ENCODE measurements at regions not wholly inside any gene's neighbourhood (a gene's known extent, or its start where the extent isn't known, plus 50 kb on each side); places are given as distances from the start of the nearest gene placed in this dataset.
"Not testable (repeated sequence)": the region's sequence is repeated elsewhere in the genome, so short reads cannot be mapped to it uniquely, and the experiment has no call there.

- TF ChIP-seq, protein P1, sequence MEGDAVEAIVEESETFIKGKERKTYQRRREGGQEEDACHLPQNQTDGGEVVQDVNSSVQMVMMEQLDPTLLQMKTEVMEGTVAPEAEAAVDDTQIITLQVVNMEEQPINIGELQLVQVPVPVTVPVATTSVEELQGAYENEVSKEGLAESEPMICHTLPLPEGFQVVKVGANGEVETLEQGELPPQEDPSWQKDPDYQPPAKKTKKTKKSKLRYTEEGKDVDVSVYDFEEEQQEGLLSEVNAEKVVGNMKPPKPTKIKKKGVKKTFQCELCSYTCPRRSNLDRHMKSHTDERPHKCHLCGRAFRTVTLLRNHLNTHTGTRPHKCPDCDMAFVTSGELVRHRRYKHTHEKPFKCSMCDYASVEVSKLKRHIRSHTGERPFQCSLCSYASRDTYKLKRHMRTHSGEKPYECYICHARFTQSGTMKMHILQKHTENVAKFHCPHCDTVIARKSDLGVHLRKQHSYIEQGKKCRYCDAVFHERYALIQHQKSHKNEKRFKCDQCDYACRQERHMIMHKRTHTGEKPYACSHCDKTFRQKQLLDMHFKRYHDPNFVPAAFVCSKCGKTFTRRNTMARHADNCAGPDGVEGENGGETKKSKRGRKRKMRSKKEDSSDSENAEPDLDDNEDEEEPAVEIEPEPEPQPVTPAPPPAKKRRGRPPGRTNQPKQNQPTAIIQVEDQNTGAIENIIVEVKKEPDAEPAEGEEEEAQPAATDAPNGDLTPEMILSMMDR (IDR thresholded peaks at IDR 0.05): not testable (repeated sequence)
- not testable (repeated sequence) for TF ChIP-seq SIN3A (IDR thresholded peaks at IDR 0.05; ENCODE audit: borderline replicate concordance, insufficient read depth, low read depth, low read length)
Measured at GRCh38 chr13:24934024-24934385, 161.9 kb upstream of the PABPC3 start.
